ENCODE measurements at regions not wholly inside any gene's neighbourhood (a gene's known extent, or its start where the extent isn't known, plus 50 kb on each side); places are given as distances from the start of the nearest gene placed in this dataset.
"Not testable (repeated sequence)": the region's sequence is repeated elsewhere in the genome, so short reads cannot be mapped to it uniquely, and the experiment has no call there.

DNA sequence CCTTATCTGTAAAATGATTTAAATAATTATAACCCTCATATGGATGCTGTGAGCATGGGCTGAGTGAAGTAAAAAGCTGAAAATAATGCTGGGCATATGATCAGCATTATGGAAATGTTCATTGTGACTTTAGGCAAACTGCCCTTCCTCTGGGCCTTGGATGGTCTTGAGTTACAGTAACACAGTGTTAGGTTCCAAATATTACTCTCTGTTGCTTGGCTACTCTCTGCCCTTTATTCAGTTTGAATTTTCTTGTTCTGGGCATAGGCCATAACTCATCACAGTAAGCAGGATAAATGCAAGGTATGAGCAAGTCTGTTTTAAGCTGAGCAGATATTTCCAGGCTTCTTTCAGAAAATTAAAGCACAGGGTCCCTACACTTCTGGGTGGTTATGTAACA lies 868.0 kb downstream of the KCNMA1 start:
- Histone ChIP-seq H3K27ac (ENCODE audit: low read depth, low read length) (no peak overlapping the region), H3K4me3 (ENCODE audit: low read depth, low read length) (no peak overlapping the region), H3K36me3 (ENCODE audit: control insufficient read depth, insufficient read depth, low read length) (no peaks in the 10 kb centered on the region), H3K4me1 (ENCODE audit: control insufficient read depth, insufficient read depth, low read length) (no peaks in the 10 kb centered on the region), H3K9me3 (ENCODE audit: control insufficient read depth, insufficient read depth, low read length) (no peaks in the 10 kb centered on the region), H3K27me3 (ENCODE audit: control insufficient read depth, insufficient read depth, low read length) (no peaks in the 10 kb centered on the region)
- no peak for DNase-seq (ENCODE audit: low read depth in 4 of 6, low spot score in 6 of 6)

DNA sequence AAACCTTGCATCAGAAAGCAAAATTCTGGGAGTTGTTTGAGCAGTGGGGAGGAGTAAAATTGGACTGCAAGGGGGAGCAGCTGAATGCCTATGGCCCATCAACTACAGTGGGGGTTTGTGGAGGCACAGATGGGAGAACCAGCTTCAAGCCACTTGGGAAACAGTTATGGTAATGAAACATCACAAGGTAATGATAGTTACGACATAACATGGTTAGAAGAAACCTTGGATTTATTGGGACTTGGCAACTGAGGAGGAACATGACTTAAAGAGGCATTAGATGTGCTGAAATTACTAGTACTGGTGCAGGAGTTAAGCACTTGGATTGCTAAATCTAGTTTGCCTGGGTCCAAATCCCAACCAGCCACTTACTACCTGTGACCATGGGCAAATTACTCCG lies 868.4 kb downstream of the KCNMA1 start:
- 92% methylated on average over 1 of the region's 2 CpGs for WGBS (ENCODE audit: insufficient coverage)
- Histone ChIP-seq H3K27ac (ENCODE audit: low read depth, low read length) (no peak overlapping the region), H3K4me3 (ENCODE audit: low read depth, low read length) (no peak overlapping the region), H3K36me3 (ENCODE audit: control insufficient read depth, insufficient read depth, low read length) (no peaks in the 10 kb centered on the region), H3K27me3 (ENCODE audit: control insufficient read depth, insufficient read depth, low read length) (no peaks in the 10 kb centered on the region), H3K4me1 (ENCODE audit: control insufficient read depth, insufficient read depth, low read length) (no peaks in the 10 kb centered on the region), H3K9me3 (ENCODE audit: control insufficient read depth, insufficient read depth, low read length) (no peaks in the 10 kb centered on the region)
- DNase-seq (ENCODE audit: low read depth in 4 of 6, low spot score in 6 of 6): no peak

DNA sequence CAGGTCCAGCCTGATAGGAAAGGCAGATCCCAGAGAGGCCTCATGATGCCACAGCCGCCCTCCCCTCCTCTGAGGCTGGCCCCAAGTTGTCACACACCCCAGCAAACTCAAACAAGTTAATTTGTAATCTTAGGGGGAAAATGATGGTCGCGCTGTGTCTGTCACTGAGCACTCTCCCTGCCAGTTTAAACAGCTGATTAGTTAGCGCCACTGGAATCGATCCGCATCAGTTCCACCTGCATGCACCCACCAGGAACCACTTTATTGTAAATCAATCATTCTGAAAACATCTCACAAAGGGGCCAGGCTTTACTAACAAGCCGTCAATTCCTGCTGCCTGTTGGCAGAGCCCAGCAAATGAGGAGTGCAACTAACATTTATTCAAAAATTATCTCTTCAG lies 870.9 kb downstream of the KCNMA1 start:
- H3K27me3 ChIP-seq (ENCODE audit: control insufficient read depth, insufficient read depth, low read length): no peaks in the 10 kb centered on the region
- no peaks in the 10 kb centered on the region for H3K4me1 ChIP-seq (ENCODE audit: control insufficient read depth, insufficient read depth, low read length)
- no peak for DNase-seq (ENCODE audit: low read depth in 4 of 6, low spot score in 6 of 6)
- no peak overlapping the region for H3K27ac ChIP-seq (ENCODE audit: low read depth, low read length)
- H3K4me3 ChIP-seq (ENCODE audit: low read depth, low read length): no peak overlapping the region
- WGBS (ENCODE audit: insufficient coverage): 66% methylated on average over 5 of the region's 7 CpGs
- no peaks in the 10 kb centered on the region for H3K36me3 ChIP-seq (ENCODE audit: control insufficient read depth, insufficient read depth, low read length)
- no peaks in the 10 kb centered on the region for H3K9me3 ChIP-seq (ENCODE audit: control insufficient read depth, insufficient read depth, low read length)

DNA sequence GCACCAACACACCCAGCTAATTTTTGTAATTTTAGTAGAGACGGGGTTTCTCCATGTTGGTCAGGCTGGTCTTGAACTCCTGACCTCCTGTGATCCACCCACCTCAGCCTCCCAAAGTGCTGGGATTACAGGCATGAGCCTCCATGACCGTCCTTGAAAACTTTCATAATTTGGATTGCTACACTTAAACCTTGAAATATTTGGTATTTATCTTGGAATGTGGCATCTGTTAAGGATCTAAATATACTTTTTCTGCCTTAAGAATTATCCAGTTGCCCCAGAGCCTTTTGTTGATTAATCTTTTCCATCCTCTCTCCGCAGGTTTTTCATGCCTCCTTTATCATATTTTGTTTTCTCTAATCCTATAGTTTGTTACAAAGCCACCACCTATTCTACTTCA lies 872.7 kb downstream of the KCNMA1 start:
- WGBS (ENCODE audit: insufficient coverage): 100% methylated on average over 1 of the region's 3 CpGs
- H3K27me3 ChIP-seq (ENCODE audit: control insufficient read depth, insufficient read depth, low read length); H3K4me1 ChIP-seq (ENCODE audit: control insufficient read depth, insufficient read depth, low read length); H3K9me3 ChIP-seq (ENCODE audit: control insufficient read depth, insufficient read depth, low read length); H3K27ac ChIP-seq (ENCODE audit: low read depth, low read length); H3K4me3 ChIP-seq (ENCODE audit: low read depth, low read length); DNase-seq (ENCODE audit: low read depth in 4 of 6, low spot score in 6 of 6); H3K36me3 ChIP-seq (ENCODE audit: control insufficient read depth, insufficient read depth, low read length): not testable (repeated sequence)

DNA sequence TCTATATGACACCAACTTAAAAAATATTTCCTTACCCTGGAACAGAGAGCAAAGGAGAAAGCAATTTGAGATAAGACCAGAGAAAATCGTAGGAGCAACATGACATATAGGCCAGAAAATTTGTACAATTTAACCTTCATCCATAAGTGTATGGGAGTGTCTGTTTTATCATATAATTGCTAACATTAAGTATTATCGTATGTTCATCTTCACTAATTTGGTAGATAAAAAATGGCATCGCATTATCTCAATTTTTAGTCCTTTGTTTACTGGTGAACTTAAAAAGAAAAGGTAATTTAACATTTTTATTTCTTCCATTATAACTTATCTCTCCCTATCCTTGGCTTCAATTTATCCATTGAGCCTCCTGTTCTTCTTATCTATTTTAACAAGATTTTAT lies 873.4 kb downstream of the KCNMA1 start:
- H3K4me3 ChIP-seq (ENCODE audit: low read depth, low read length): no peak overlapping the region
- H3K27ac ChIP-seq (ENCODE audit: low read depth, low read length): no peak overlapping the region
- no peaks in the 10 kb centered on the region for H3K9me3 ChIP-seq (ENCODE audit: control insufficient read depth, insufficient read depth, low read length)
- no CpG with 5 or more reads among the region's 3 CpGs for WGBS (ENCODE audit: insufficient coverage)
- DNase-seq (ENCODE audit: low read depth in 4 of 6, low spot score in 6 of 6): no peak
- H3K4me1 ChIP-seq (ENCODE audit: control insufficient read depth, insufficient read depth, low read length): no peaks in the 10 kb centered on the region
- no peaks in the 10 kb centered on the region for H3K27me3 ChIP-seq (ENCODE audit: control insufficient read depth, insufficient read depth, low read length)
- no peaks in the 10 kb centered on the region for H3K36me3 ChIP-seq (ENCODE audit: control insufficient read depth, insufficient read depth, low read length)

DNA sequence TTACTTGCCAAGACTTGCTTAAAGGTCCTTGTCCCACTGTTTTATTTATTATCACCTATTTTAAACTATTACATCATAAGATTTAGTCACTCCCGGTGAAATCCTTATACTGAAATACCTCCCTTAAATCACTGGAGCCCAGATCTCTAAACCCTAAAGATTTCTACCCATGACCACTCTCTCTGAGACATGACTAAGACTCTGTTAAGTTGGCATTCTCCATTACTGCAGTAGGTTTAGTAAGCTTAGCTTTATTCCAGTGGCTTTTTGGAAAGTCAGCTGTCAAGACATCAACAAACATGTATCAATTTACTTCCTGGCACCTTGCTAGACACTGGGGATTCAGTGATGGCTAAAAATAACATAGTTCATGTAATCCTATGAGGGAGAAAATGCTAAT lies 874.2 kb downstream of the KCNMA1 start:
- no peak overlapping the region for H3K27ac ChIP-seq (ENCODE audit: low read depth, low read length)
- no peak overlapping the region for H3K4me3 ChIP-seq (ENCODE audit: low read depth, low read length)
- H3K27me3 ChIP-seq (ENCODE audit: control insufficient read depth, insufficient read depth, low read length): no peaks in the 10 kb centered on the region
- WGBS (ENCODE audit: insufficient coverage): 63% methylated on average over 1 of the region's 1 CpG
- no peak for DNase-seq (ENCODE audit: low read depth in 4 of 6, low spot score in 6 of 6)
- no peaks in the 10 kb centered on the region for H3K9me3 ChIP-seq (ENCODE audit: control insufficient read depth, insufficient read depth, low read length)
- H3K4me1 ChIP-seq (ENCODE audit: control insufficient read depth, insufficient read depth, low read length): no peaks in the 10 kb centered on the region
- no peaks in the 10 kb centered on the region for H3K36me3 ChIP-seq (ENCODE audit: control insufficient read depth, insufficient read depth, low read length)

DNA sequence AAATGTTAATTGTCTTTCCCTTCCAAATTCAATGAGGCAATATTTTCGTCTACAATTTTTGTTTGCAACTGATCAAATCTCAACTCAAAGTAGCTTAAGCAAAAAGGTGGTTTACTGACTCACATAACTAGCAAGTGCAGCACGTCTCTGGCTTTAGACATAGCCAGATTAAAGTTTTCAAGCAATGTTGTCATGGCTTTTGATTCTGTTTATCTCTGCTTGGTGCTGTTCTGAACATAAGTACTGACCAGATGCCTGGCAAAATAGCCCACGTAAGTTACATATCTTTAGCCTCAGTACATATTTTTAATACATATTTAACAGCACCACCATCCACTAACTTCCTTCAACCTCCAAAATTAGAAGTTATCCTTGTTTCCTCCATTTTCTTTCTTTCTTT lies 877.9 kb downstream of the KCNMA1 start:
- WGBS (ENCODE audit: insufficient coverage): 100% methylated on average over 1 of the region's 3 CpGs
- Histone ChIP-seq H3K4me3 (ENCODE audit: low read depth, low read length) (no peak overlapping the region), H3K27me3 (ENCODE audit: control insufficient read depth, insufficient read depth, low read length) (no peaks in the 10 kb centered on the region), H3K9me3 (ENCODE audit: control insufficient read depth, insufficient read depth, low read length) (no peaks in the 10 kb centered on the region), H3K36me3 (ENCODE audit: control insufficient read depth, insufficient read depth, low read length) (no peaks in the 10 kb centered on the region), H3K27ac (ENCODE audit: low read depth, low read length) (no peak overlapping the region), H3K4me1 (ENCODE audit: control insufficient read depth, insufficient read depth, low read length) (no peaks in the 10 kb centered on the region)
- no peak for DNase-seq (ENCODE audit: low read depth in 4 of 6, low spot score in 6 of 6)

DNA sequence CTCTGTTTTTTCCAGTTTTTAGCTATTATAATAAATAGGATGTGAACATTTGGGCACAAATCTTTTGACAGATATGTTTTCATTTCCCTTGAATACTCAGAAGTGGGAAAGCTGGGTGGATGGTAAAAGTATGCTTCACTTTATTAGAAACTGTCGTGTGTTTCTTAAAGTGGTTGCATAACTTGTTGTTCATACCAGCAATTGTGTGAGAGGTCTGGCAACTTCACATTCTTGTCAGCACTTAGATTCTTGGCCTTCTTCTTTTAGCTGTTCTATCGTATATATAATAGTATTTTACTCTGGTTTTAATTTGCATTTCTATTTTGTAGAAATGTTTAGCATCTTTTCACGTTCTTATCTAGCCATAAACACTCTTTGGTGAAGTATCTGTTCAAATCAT lies 894.4 kb downstream of the KCNMA1 start:
- Histone ChIP-seq H3K27me3 (ENCODE audit: control insufficient read depth, insufficient read depth, low read length) (no peaks in the 10 kb centered on the region), H3K27ac (ENCODE audit: low read depth, low read length) (no peak overlapping the region), H3K4me1 (ENCODE audit: control insufficient read depth, insufficient read depth, low read length) (peaks cover 5% of the 10 kb centered on the region), H3K9me3 (ENCODE audit: control insufficient read depth, insufficient read depth, low read length) (no peaks in the 10 kb centered on the region), H3K36me3 (ENCODE audit: control insufficient read depth, insufficient read depth, low read length) (no peaks in the 10 kb centered on the region), H3K4me3 (ENCODE audit: low read depth, low read length) (no peak overlapping the region)
- no CpG with 5 or more reads among the region's 3 CpGs for WGBS (ENCODE audit: insufficient coverage)
- DNase-seq (ENCODE audit: low read depth in 4 of 6, low spot score in 6 of 6): no peak

DNA sequence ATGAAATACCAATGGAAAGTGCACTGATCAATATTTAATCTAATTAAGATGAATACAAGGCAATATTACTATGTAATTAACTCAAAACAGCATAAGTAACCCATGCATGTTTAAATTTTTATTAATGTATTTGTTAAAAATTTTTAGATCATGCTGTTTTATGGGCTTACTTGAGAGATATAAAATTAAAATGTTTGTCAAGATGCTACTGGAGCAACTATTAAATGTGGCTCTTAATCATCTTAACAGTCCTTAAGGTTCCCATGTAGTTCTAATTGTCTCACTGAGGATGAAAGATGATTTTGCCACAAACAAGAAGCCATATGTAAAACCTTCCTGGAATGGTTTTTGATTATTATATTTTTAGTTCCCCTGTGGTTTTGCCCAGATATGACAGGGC lies 897.1 kb downstream of the KCNMA1 start:
- DNase-seq (ENCODE audit: low read depth in 4 of 6, low spot score in 6 of 6): peak in 1 of 6 donors; percentile 54
- Histone ChIP-seq H3K4me1 (ENCODE audit: control insufficient read depth, insufficient read depth, low read length) (peaks cover 5% of the 10 kb centered on the region), H3K27ac (ENCODE audit: low read depth, low read length) (no peak overlapping the region), H3K4me3 (ENCODE audit: low read depth, low read length) (no peak overlapping the region), H3K27me3 (ENCODE audit: control insufficient read depth, insufficient read depth, low read length) (no peaks in the 10 kb centered on the region), H3K36me3 (ENCODE audit: control insufficient read depth, insufficient read depth, low read length) (no peaks in the 10 kb centered on the region), H3K9me3 (ENCODE audit: control insufficient read depth, insufficient read depth, low read length) (no peaks in the 10 kb centered on the region)

DNA sequence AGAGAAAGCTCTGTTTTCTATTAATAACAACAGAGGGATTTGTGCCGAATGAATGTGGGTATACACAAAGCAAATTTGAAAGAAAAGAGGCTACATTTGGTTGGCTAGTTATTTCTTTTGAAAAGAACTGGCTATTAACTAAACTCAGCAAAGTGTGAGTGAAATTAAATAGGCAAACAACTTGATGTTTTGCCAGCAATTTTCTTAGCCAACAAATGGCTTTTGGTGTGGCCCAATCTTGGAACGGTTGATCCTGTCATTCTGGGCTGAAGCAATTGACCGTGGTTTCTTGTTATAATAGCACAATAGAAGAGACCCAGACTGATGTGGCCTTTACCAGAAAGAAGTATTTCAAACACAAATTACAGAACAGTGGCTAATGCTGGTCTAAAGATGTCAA lies 898.6 kb downstream of the KCNMA1 start:
- H3K36me3 ChIP-seq (ENCODE audit: control insufficient read depth, insufficient read depth, low read length): no peaks in the 10 kb centered on the region
- H3K27me3 ChIP-seq (ENCODE audit: control insufficient read depth, insufficient read depth, low read length): no peaks in the 10 kb centered on the region
- H3K27ac ChIP-seq (ENCODE audit: low read depth, low read length): no peak overlapping the region
- H3K4me1 ChIP-seq (ENCODE audit: control insufficient read depth, insufficient read depth, low read length): peaks cover 5% of the 10 kb centered on the region
- H3K4me3 ChIP-seq (ENCODE audit: low read depth, low read length): no peak overlapping the region
- no CpG with 5 or more reads among the region's 3 CpGs for WGBS (ENCODE audit: insufficient coverage)
- no peaks in the 10 kb centered on the region for H3K9me3 ChIP-seq (ENCODE audit: control insufficient read depth, insufficient read depth, low read length)
- peak in 3 of 6 donors; percentile 19 to 81 (median 41) for DNase-seq (ENCODE audit: low read depth in 4 of 6, low spot score in 6 of 6)
